Kidney capillary endothelial cell (primary cell): ENCODE measurements at regions not wholly inside any gene's neighbourhood (a gene's known extent, or its start where the extent isn't known, plus 50 kb on each side); places are given as distances from the start of the nearest gene placed in this dataset.

ENCODE experiments used
- DNase-seq: peaks from one replicate; pipeline ENCODE4 v3.0.0-alpha.2; 2018; ENCODE audit warnings: low spot score

- no peak for DNase-seq
These were observed 269.7 kb upstream of the SOX2 start for GRCh38 chr3:181442066-181442465.

DNA sequence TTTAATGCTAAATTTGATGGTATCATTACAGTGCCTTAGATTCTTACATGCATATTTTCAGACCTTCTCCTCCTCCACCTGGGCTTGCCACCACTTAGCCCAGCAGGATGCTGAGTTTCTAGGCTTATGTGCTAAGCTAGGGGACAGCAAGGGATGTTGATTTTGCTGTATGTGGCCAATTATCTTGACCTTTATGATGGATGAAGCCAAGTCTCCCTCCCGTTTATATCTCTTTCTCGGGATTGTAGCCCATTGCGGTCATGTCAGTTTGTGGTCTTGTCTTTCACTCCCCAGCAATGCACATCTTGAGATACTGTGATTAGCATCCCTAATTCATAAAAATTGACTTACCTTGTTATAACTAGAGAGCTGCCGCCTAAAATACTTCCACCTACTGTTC lies 278.7 kb upstream of the SOX2 start:
- no peak for DNase-seq

DNA sequence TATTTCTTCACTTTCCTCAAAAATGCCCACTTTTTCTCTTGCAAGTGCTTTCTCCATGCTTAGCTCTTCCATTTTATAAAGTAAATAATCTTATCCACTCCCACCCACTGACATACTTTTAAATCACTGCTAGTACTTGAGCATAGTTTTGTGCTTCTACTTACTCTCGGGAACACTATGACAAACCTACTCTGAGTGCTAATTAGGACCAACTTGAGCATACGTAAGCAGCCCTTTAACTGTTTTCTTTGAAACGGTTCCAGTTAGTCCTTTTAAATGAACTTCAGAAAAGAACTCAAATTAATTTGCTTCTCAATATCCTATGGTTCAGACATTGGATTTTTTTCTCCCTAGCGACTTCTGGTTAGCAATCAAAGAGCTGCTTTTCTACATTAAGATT lies 280.0 kb upstream of the SOX2 start:
- DNase-seq, result no peak

- DNase-seq, result no peak
These were observed 286.7 kb upstream of the SOX2 start for GRCh38 chr3:181425074-181425473.

DNA sequence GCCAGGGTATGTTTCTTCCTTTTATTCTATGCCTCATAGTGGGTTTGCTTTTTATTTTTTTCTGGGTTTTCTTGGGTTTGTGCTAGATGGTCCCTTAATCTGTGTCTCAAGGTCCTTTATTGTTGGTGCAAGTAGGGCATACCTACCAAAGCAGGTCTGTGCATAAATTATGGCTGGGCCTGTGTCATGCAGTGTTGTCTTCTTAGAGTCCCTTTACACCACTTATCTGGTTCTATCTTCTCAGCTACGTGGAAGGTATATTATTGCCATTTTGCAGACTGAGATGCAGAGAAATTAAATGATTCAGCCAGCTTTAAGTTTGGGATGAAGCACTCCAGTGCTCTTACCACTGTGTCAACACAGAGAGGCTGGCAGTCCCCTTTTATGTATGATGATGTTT lies 293.5 kb upstream of the SOX2 start:
- DNase-seq, result no peak

DNA sequence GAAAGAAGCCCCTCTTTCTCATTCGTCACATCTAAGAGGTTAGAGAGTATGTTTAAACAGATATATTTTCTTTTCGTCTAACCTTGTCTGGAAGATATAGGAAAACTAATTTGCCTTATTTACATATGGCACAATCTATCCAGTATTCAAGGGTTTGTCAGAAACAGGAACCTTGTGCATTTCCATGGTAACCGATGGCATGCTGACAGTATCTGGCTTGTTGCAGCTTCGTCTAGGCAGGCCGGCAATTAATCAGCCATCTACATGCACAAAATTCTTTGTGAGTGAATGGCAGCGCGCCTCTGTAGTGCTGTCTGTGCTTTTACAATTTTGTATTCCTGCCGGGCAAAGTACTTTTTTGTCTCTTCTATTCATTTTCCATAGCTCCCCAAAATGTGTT lies 294.0 kb upstream of the SOX2 start:
- DNase-seq, result no peak

GRCh38 chr3:181410870-181411269 lies 300.9 kb upstream of the SOX2 start:
- no peak for DNase-seq

GRCh38 chr3:181403876-181404660 lies 307.7 kb upstream of the SOX2 start:
- no peak for DNase-seq

DNA sequence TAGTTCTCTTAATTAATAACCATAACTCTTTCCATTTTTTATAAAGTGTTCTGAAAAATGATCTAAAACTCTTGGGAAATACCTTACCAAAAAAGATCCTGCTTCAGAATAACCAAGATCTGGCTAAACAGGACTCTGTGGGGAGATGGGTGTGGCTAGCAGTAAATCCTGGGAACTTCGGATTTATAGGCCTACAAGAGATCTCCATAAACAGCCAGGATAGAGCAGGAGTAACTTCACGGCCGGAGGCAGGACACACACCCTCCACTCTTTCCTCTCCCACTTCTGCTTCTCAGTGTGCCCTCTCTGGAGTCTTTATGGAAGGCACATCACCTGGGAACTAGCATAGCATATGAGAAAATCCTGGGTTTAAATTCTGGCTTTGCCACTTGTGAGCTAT lies 309.4 kb upstream of the SOX2 start:
- no peak for DNase-seq

- DNase-seq, result no peak
These were observed 326.8 kb upstream of the SOX2 start for GRCh38 chr3:181384970-181385369.

DNA sequence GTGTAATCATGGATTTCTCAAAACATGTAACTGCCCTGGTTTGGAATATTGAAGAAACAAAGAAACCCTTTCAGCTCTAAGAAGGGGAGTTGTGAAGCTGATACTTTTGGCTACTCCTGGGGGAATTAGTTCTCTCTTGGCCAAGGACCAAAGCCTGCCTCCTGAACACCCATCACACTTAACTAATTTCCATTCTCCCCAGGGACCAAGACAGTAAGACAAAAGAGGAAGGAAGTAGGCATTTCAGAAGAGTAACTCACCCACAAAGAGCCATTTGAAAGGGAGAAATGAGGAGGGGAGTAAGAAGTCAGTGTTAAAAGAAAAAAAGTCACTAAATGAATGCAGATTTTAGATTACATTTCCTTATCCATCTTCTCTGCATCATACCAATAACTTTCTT lies 328.0 kb upstream of the SOX2 start:
- DNase-seq, result no peak

GRCh38 chr3:181383201-181383600 lies 328.5 kb upstream of the SOX2 start:
- no peak for DNase-seq

GRCh38 chr3:181382656-181383055 lies 329.1 kb upstream of the SOX2 start:
- DNase-seq, result no peak

- DNase-seq, result no peak
These were observed 332.4 kb upstream of the SOX2 start for GRCh38 chr3:181379278-181379677.

DNA sequence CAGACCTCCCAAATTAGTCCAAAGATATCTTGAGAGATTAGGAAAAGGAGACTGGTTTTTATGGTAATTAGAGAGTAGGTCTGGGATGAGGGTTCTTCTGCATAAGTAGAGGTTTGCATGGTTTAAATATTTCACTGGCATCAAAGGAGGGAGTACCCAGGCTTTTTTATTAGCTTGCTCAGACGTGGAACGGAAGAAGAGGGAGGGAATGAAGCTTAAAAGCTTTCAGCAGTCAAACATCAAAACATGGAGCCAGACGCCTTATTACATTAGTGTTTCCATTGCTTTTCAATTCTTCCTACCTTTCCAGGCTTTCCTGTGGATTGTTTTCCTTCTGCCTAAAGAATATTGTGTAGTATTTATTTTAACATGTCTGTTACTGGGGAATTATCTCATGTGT lies 342.1 kb upstream of the SOX2 start:
- no peak for DNase-seq

DNA sequence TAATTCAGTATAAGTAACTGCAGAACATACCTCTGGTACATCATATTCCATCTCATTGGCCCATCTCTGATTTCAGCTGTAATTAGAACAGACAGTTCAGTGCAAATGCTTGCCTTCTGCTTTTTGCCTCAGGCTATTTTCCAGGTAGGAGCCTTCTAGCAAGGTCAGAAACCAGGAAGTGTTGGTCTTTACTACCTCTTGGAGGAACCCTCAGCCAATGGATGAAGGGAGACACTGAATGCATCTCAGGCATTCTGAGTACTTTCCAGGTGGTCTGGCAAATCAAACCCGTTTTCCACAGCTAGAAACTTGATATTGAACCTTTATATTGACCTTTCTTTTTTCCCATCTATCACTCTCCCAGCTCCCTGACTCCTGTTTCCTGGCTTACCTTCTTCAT lies 348.5 kb upstream of the SOX2 start:
- no peak for DNase-seq

DNA sequence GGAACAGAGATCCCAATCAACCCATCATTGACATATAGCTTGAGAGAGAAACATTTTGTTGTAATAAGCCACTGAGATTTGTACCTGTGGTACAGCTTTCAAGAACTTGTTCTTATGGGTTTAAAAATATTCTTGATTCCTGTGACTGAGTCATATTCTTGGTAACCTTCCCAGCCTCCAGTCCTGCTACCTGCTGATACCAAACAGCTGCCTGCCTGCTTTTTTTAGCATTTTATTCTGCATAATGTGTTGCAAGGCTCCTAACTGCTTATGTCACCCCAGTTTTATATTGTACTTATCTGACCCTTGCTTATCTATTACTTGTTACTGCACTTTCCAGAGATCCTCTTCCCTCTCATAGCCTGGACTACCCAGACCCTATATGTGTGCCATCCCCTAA lies 349.3 kb upstream of the SOX2 start:
- no peak for DNase-seq

DNA sequence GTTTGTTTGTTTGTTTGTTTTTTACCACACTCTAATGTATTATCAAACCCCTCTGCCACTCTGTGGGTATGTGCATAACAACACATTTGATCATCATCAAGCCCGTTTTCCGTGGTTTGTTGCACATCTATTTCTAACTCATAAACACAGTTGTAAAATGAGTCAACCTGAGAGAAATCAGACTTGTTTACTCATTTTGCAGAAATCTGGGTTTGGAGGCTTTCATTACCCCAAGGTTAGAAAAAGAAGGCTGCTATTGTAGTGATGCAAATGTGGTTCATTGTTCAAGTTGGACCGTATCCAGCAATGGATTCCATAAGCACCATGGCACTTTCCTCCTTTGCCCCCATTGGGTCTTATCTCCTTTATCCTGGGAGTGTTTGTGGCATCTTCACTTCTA lies 353.2 kb upstream of the SOX2 start:
- DNase-seq, result no peak

DNA sequence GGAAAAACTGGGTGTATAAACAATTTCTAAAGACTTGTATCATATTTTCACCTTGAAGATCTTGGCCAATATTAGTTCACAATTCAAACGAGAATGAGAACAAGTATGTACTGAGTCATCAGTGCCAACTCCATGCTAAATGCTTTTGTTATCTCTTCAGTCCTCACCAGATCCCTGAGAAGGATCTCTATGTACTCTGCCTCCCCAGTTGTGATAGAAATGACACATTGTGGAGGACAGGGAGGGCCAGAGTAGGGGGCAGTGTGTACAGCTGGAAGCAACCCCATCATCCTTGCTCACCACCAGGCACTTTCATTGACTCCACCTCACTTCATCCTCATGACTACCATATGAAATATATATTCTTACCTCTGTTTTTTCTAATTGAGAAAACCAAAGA lies 353.7 kb upstream of the SOX2 start:
- DNase-seq, result no peak

DNA sequence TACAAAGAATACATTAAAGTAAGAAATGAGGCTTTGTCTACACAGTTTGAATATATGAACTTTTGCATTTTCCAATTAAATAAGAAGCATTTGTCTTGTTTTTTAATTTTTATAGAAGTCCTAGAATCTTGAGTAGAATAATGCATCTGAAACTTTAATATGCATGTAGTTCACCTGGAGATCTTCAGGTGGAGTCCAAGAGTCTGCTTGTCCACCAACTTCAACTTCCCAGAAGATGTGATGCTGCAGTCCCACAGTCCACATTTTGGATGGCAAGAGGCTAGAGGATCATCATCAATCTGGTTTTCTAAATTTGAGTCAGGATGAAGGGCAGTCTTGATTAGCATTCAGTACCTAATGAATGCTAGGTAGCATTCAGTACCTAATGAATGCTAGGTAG lies 357.6 kb upstream of the SOX2 start:
- DNase-seq, result no peak

DNA sequence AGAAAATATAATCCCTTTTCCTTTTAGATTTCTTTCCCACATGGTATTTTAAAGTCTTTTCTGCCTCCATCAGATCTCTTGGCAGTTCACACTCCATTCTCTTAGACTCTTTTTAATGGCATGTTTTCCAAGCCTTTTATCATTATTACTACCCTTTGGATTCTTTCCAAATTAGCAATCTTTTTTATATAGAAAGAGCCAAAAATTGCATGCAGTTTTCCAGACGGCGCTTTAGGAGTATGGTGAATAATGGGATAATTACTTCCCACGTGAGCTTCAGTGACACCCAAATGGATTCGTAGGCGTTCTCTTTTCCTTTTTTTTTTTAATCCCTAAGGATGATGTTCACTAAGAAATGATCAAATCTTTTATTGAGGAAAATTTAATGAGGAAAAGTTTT lies 354.8 kb upstream of the DNAJC19 start:
- DNase-seq, result no peak

DNA sequence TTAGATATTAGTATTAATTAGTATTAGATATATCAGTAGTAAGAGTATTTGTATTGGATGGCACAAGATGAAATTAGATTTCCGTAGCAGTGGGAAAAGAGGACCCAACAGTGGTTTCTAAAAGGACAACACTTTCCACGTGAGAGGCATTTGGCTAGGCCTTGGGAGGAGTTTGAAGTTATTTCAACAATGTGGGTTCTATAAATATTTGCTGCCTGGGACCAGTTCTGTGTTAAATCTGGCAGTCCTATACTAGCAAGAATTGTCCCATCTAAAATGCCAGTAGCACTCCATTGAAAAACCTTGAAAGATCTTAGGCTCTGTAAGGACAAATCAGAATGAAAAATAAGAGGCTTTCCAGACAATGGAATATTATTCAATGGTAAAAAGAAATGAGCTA lies 347.1 kb upstream of the DNAJC19 start:
- DNase-seq, result no peak

GRCh38 chr3:181333394-181333793 lies 343.9 kb upstream of the DNAJC19 start:
- DNase-seq, result no peak

DNA sequence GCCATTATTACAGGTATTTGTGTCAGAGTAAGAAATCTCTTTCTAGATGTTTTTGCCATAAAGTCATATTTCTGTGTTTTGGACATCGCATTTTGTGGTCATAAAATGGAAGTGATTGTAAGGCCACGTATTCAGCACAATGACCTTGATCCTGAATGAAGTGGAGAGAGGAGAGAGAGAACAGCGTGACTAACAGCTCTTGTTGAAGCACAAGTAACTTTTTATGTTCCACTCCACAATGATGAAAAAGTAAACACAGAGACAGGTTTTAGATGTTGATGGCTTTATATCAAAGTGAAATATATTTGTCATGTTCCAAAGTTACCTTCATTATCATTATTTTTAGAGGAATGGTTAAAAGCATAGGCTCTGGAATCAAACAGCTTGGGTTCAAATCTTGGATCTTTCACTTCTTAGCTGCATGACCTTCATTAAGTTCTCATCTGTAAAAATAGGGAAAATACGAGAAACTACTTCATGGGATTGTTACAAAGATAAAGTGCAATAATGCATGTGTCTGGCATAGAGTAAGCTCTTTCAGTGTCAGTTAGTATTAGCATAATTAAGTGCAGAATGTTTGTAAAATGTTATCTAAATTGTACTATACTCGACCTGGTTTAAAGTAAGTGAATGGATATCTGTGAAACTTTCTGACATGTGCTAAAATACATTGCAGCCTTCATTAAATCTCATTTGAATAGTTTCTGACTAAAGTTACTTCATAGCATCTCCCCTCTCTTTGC lies 341.5 kb upstream of the DNAJC19 start:
- no peak for DNase-seq
